ENCODE measurements at regions not wholly inside any gene's neighbourhood (a gene's known extent, or its start where the extent isn't known, plus 50 kb on each side); places are given as distances from the start of the nearest gene placed in this dataset.

- no peaks in the 10 kb centered on the region for H3K36me3 ChIP-seq
- 75 to 86% (median 83%) methylated on average over 3 of the region's 3 CpGs for WGBS, 5 donors
- intact Hi-C loops (cut with DNase I; ENCODE audit: low total_unique reads) = no loop called here
- H3K9me3 ChIP-seq = peaks cover 0 to 31% (median 2%) of the 10 kb centered on the region in 8 donors
- no peak for DNase-seq
- no peaks in the 10 kb centered on the region for H3K4me1 ChIP-seq
- no peak overlapping the region for H3K27ac ChIP-seq
- no peak for TF ChIP-seq CTCF (IDR thresholded peaks at IDR 0.05 in 8 of 11, conservative IDR thresholded peaks at IDR 0.05 in 3 of 11)
- TF ChIP-seq POLR2AphosphoS5 (IDR thresholded peaks at IDR 0.05) = no peak
- no peak for TF ChIP-seq POLR2A (IDR thresholded peaks at IDR 0.05)
- H3K4me3 ChIP-seq = no peak overlapping the region
- H3K27me3 ChIP-seq (replicated peaks in 1 of 7) = no peaks in the 10 kb centered on the region
Measured at GRCh38 chr3:77773084-77773483, 733.2 kb downstream of the ROBO2 start.

- no peak overlapping the region for H3K4me3 ChIP-seq
- DNase-seq = no peak
- no peak overlapping the region for H3K27ac ChIP-seq
- no peaks in the 10 kb centered on the region for H3K4me1 ChIP-seq
- no peaks in the 10 kb centered on the region for H3K36me3 ChIP-seq
- TF ChIP-seq POLR2AphosphoS5 (IDR thresholded peaks at IDR 0.05) = no peak
- no peak for TF ChIP-seq POLR2A (IDR thresholded peaks at IDR 0.05)
- no peak for TF ChIP-seq CTCF (IDR thresholded peaks at IDR 0.05 in 8 of 11, conservative IDR thresholded peaks at IDR 0.05 in 3 of 11)
- intact Hi-C loops (cut with DNase I; ENCODE audit: low total_unique reads) = no loop called here
- 44 to 57% (median 51%) methylated on average over 5 of the region's 5 CpGs for WGBS, 5 donors
- H3K27me3 ChIP-seq (replicated peaks in 1 of 7) = no peaks in the 10 kb centered on the region
- peaks cover 0 to 5% (median 0%) of the 10 kb centered on the region in 8 donors for H3K9me3 ChIP-seq
Measured at GRCh38 chr3:77780278-77780996, 740.5 kb downstream of the ROBO2 start.

GRCh38 chr3:77786216-77786615, 746.3 kb downstream of the ROBO2 start:
- no peak overlapping the region for H3K4me3 ChIP-seq
- TF ChIP-seq POLR2A (IDR thresholded peaks at IDR 0.05) = no peak
- no peak for TF ChIP-seq CTCF (IDR thresholded peaks at IDR 0.05 in 8 of 11, conservative IDR thresholded peaks at IDR 0.05 in 3 of 11)
- no peak for TF ChIP-seq POLR2AphosphoS5 (IDR thresholded peaks at IDR 0.05)
- peaks cover 0 to under 1% (median 0%) of the 10 kb centered on the region in 8 donors for H3K9me3 ChIP-seq
- H3K4me1 ChIP-seq = no peaks in the 10 kb centered on the region
- H3K27me3 ChIP-seq (replicated peaks in 1 of 7) = no peaks in the 10 kb centered on the region
- H3K27ac ChIP-seq = no peak overlapping the region
- no peaks in the 10 kb centered on the region for H3K36me3 ChIP-seq
- WGBS, 5 donors = 60 to 79% (median 67%) methylated on average over 1 of the region's 1 CpG
- no peak for DNase-seq
- intact Hi-C loops (cut with DNase I; ENCODE audit: low total_unique reads) = no loop called here

GRCh38 chr3:77795013-77795412, 755.1 kb downstream of the ROBO2 start:
- no peaks in the 10 kb centered on the region for H3K27me3 ChIP-seq (replicated peaks in 1 of 7)
- TF ChIP-seq POLR2AphosphoS5 (IDR thresholded peaks at IDR 0.05) (no peak), POLR2A (IDR thresholded peaks at IDR 0.05) (no peak), CTCF (IDR thresholded peaks at IDR 0.05 in 8 of 11, conservative IDR thresholded peaks at IDR 0.05 in 3 of 11) (no peak)
- no peak overlapping the region for H3K4me3 ChIP-seq
- no peaks in the 10 kb centered on the region for H3K4me1 ChIP-seq
- no peak overlapping the region for H3K27ac ChIP-seq
- peaks cover 0 to 3% (median 0%) of the 10 kb centered on the region in 8 donors for H3K9me3 ChIP-seq
- DNase-seq = no peak
- no peaks in the 10 kb centered on the region for H3K36me3 ChIP-seq
- 59 to 63% (median 61%) methylated on average over 5 of the region's 5 CpGs for WGBS, 5 donors
- intact Hi-C loops (cut with DNase I; ENCODE audit: low total_unique reads) = no loop called here
